HEK293 (cell line): ENCODE measurements at regions not wholly inside any gene's neighbourhood (a gene's known extent, or its start where the extent isn't known, plus 50 kb on each side); places are given as distances from the start of the nearest gene placed in this dataset.

Experiments
- CTCF ChIA-PET: fragments of 350-600 bp; formaldehyde crosslinking; extraction: SDS; loops from one replicate; lab custom pipeline; 2021; ENCODE audit warnings: antibody characterized with exemption; lab: Yijun Ruan, JAX
- POLR2A ChIA-PET: fragments of 300-600 bp; formaldehyde crosslinking; extraction: SDS; loops from one replicate; lab custom pipeline; 2020; ENCODE audit warnings: antibody characterized with exemption, inconsistent platforms; lab: Yijun Ruan, JAX
- H3K27ac ChIP-seq: fragments of 200-500 bp; sonication (Bioruptor generic); 2 replicates; pipeline ENCODE4 v1.5.1; 2014; ENCODE audit warnings: low read depth, low read length, control low read depth, inconsistent platforms; ENCODE audit errors: extremely low read depth
- H3K36me3 ChIP-seq, 2 experiments: fragments of 200-500 bp in 1 of 2; sonication (Bioruptor generic) in 1 of 2; 1 replicate in 1 of 2; 2 replicates in 1 of 2; pipeline ENCODE4 v1.5.1; 2014 to 2017; ENCODE audit warnings: inconsistent platforms in 2 of 2, low read length in 2 of 2; ENCODE audit not compliant: control insufficient read depth in 2 of 2, insufficient read depth in 1 of 2
- H3K4me1 ChIP-seq: fragments of 200-500 bp; sonication (Bioruptor generic); 2 replicates; pipeline ENCODE4 v1.5.1; 2014; ENCODE audit warnings: mild to moderate bottlenecking, low read length, inconsistent platforms; ENCODE audit not compliant: control insufficient read depth, insufficient read depth
- H3K4me3 ChIP-seq: 2 replicates; pipeline ENCODE4 v1.5.1; 2011; ENCODE audit warnings: low read depth, mild to moderate bottlenecking, control low read depth, low read length, moderate library complexity
- H3K9me3 ChIP-seq: fragments of 200-500 bp; sonication (Bioruptor generic); 2 replicates; pipeline ENCODE4 v1.5.1; 2014; ENCODE audit warnings: low read depth, low read length, inconsistent platforms; ENCODE audit not compliant: control insufficient read depth, insufficient read depth
- BCL6B ChIP-seq: fragments of 450-650 bp; formaldehyde crosslinking; IDR thresholded peaks from 2 replicates; pipeline ENCODE4 v1.5.1; 2017; ENCODE audit warnings: missing biosample characterization, missing genetic modification characterization
- HOXA7 ChIP-seq: sonication (generic); formaldehyde crosslinking; IDR thresholded peaks from 2 replicates; pipeline ENCODE4 v1.8.1; 2022; ENCODE audit warnings: missing genetic modification reagents, borderline replicate concordance
- INSM2 ChIP-seq: fragments of 450-650 bp; formaldehyde crosslinking; IDR thresholded peaks from 2 replicates; pipeline ENCODE4 v1.5.1; 2016; ENCODE audit warnings: missing biosample characterization, missing genetic modification characterization
- KLF17 ChIP-seq: fragments of 450-650 bp; formaldehyde crosslinking; IDR thresholded peaks from 2 replicates; pipeline ENCODE4 v1.5.1; 2016; ENCODE audit warnings: missing biosample characterization, missing genetic modification characterization
- ZBTB1 ChIP-seq: fragments of 450-650 bp; formaldehyde crosslinking; IDR thresholded peaks from 2 replicates; pipeline ENCODE4 v1.5.1; 2016; ENCODE audit warnings: missing biosample characterization, missing genetic modification characterization
- ZBTB17 ChIP-seq: fragments of 450-650 bp; formaldehyde crosslinking; IDR thresholded peaks from 2 replicates; pipeline ENCODE4 v1.5.1; 2016; ENCODE audit warnings: missing biosample characterization, missing genetic modification characterization
- ZBTB26 ChIP-seq: fragments of 450-650 bp; formaldehyde crosslinking; optimal IDR thresholded peaks from 2 replicates; pipeline ENCODE3; 2016; ENCODE audit warnings: missing biosample characterization, mild to moderate bottlenecking, missing genetic modification characterization
- ZBTB8A ChIP-seq: fragments of 450-650 bp; formaldehyde crosslinking; IDR thresholded peaks from 2 replicates; pipeline ENCODE4 v1.5.1; 2016; ENCODE audit warnings: missing biosample characterization, missing genetic modification characterization
- ZNF184 ChIP-seq: fragments of 450-650 bp; IDR thresholded peaks from 2 replicates; pipeline ENCODE4 v1.5.1; 2018; ENCODE audit warnings: missing biosample characterization, mild to moderate bottlenecking, missing genetic modification characterization
- ZNF26 ChIP-seq: fragments of 450-650 bp; formaldehyde crosslinking; IDR thresholded peaks from 2 replicates; pipeline ENCODE4 v1.5.1; 2016; ENCODE audit warnings: missing biosample characterization, missing genetic modification characterization
- ZNF302 ChIP-seq: fragments of 450-650 bp; formaldehyde crosslinking; IDR thresholded peaks from 2 replicates; pipeline ENCODE4 v1.5.1; 2016; ENCODE audit warnings: missing biosample characterization, missing genetic modification characterization, low read depth
- ZNF596 ChIP-seq: fragments of 450-650 bp; IDR thresholded peaks from 2 replicates; pipeline ENCODE4 v1.5.0; 2018; ENCODE audit warnings: missing biosample characterization, mild to moderate bottlenecking, missing genetic modification characterization, moderate library complexity
- ZNF692 ChIP-seq: fragments of 450-650 bp; formaldehyde crosslinking; IDR thresholded peaks from 2 replicates; pipeline ENCODE4 v1.5.1; 2016; ENCODE audit warnings: missing biosample characterization, missing genetic modification characterization
- ZNF707 ChIP-seq: fragments of 450-650 bp; formaldehyde crosslinking; IDR thresholded peaks from 2 replicates; pipeline ENCODE4 v1.5.1; 2016; ENCODE audit warnings: missing biosample characterization, missing genetic modification characterization
- ZNF776 ChIP-seq: fragments of 450-650 bp; formaldehyde crosslinking; IDR thresholded peaks from 2 replicates; pipeline ENCODE4 v1.5.0; 2017; ENCODE audit warnings: missing biosample characterization, missing genetic modification characterization, borderline replicate concordance
- ZSCAN5A ChIP-seq: fragments of 450-650 bp; formaldehyde crosslinking; IDR thresholded peaks from 2 replicates; pipeline ENCODE4 v1.5.1; 2016; ENCODE audit warnings: missing biosample characterization, missing genetic modification characterization

GRCh38 chrX:79243691-79244090 lies 99.2 kb downstream of the GPR174 start (continued):
- no peak for TF ChIP-seq BCL6B (tag by site-specific recombination)
- no peak for TF ChIP-seq ZBTB1
- TF ChIP-seq ZSCAN5A (tag by site-specific recombination): no peak
- no peak for TF ChIP-seq ZNF776 (tag by site-specific recombination)
- TF ChIP-seq INSM2 (tag by site-specific recombination): no peak
- TF ChIP-seq ZNF302: no peak
- no peak for TF ChIP-seq KLF17 (tag by site-specific recombination)
- TF ChIP-seq ZNF184 (tag by site-specific recombination): no peak
- TF ChIP-seq HOXA7 (CRISPR knock-in tag): no peak
- TF ChIP-seq ZNF707: no peak

GRCh38 chrX:79235899-79236298 lies 91.4 kb downstream of the GPR174 start:
- H3K9me3 ChIP-seq: peaks cover 2% of the 10 kb centered on the region
- POLR2A ChIA-PET: no interaction called here
- H3K36me3 ChIP-seq: no peaks in the 10 kb centered on the region
- H3K4me1 ChIP-seq: no peaks in the 10 kb centered on the region
- H3K4me3 ChIP-seq: no peak overlapping the region
- CTCF ChIA-PET: no interaction called here
- no peak overlapping the region for H3K27ac ChIP-seq
- TF ChIP-seq ZNF692 (tag by site-specific recombination) (no peak), ZNF596 (tag by site-specific recombination) (no peak), ZNF26 (tag by site-specific recombination) (no peak), ZBTB8A (no peak), ZBTB17 (tag by site-specific recombination) (no peak), ZBTB26 (no peak)
